ENCODE measurements at regions not wholly inside any gene's neighbourhood (a gene's known extent, or its start where the extent isn't known, plus 50 kb on each side); places are given as distances from the start of the nearest gene placed in this dataset.

- no peak overlapping the region for H3K27ac ChIP-seq
- intact Hi-C loops (cut with DNase I), result no loop called here
- peaks cover 0 to 9% (median 0%) of the 10 kb centered on the region in 11 donors for H3K9me3 ChIP-seq
- H3K4me1 ChIP-seq, result no peaks in the 10 kb centered on the region
- H3K4me3 ChIP-seq, result no peak overlapping the region
- H3K27me3 ChIP-seq, result peaks cover 0 to 22% (median 6%) of the 10 kb centered on the region in 7 donors
- no peak for TF ChIP-seq CTCF (IDR thresholded peaks at IDR 0.05)
- ATAC-seq, result no peak
- WGBS, 2 donors, result 78% methylated on average over 20 of the region's 20 CpGs
- DNase-seq, result no peak
- H3K36me3 ChIP-seq, result no peaks in the 10 kb centered on the region
Measured at GRCh38 chr10:131757285-131758058, 143.3 kb upstream of the PPP2R2D start.

GRCh38 chr10:131758062-131758938 is 142.5 kb upstream of the PPP2R2D start:
- Histone ChIP-seq H3K27ac (no peak overlapping the region), H3K36me3 (no peaks in the 10 kb centered on the region), H3K4me1 (no peaks in the 10 kb centered on the region), H3K9me3 (peaks cover 0 to 9% (median 0%) of the 10 kb centered on the region in 11 donors), H3K4me3 (no peak overlapping the region), H3K27me3 (peaks cover 0 to 28% (median 3%) of the 10 kb centered on the region in 7 donors)
- ATAC-seq (peak in 1 of 8 donors; percentile 22), DNase-seq (no peak)
- no peak for TF ChIP-seq CTCF (IDR thresholded peaks at IDR 0.05)
- 77 to 79% methylated on average over 18 of the region's 18 CpGs for WGBS, 2 donors
- intact Hi-C loops (cut with DNase I), result no loop called here

GRCh38 chr10:131758939-131759301 is 141.9 kb upstream of the PPP2R2D start:
- no peak overlapping the region for H3K4me3 ChIP-seq
- no peaks in the 10 kb centered on the region for H3K36me3 ChIP-seq
- peaks cover 0 to 29% (median 3%) of the 10 kb centered on the region in 7 donors for H3K27me3 ChIP-seq
- H3K27ac ChIP-seq, result no peak overlapping the region
- intact Hi-C loops (cut with DNase I), result no loop called here
- peaks cover 0 to 9% (median 0%) of the 10 kb centered on the region in 11 donors for H3K9me3 ChIP-seq
- TF ChIP-seq CTCF (IDR thresholded peaks at IDR 0.05), result no peak
- no peak for ATAC-seq
- DNase-seq, result no peak
- WGBS, 2 donors, result 73 to 78% methylated on average over 9 of the region's 9 CpGs
- H3K4me1 ChIP-seq, result no peaks in the 10 kb centered on the region

GRCh38 chr10:131759347-131759746 is 141.5 kb upstream of the PPP2R2D start:
- H3K27me3 ChIP-seq, result peaks cover 0 to 29% (median 3%) of the 10 kb centered on the region in 7 donors
- no peaks in the 10 kb centered on the region for H3K4me1 ChIP-seq
- no peaks in the 10 kb centered on the region for H3K36me3 ChIP-seq
- no peak overlapping the region for H3K4me3 ChIP-seq
- intact Hi-C loops (cut with DNase I), result no loop called here
- WGBS, 2 donors, result 89 to 90% methylated on average over 15 of the region's 15 CpGs
- TF ChIP-seq CTCF (IDR thresholded peaks at IDR 0.05), result no peak
- no peak for ATAC-seq
- H3K9me3 ChIP-seq, result peaks cover 0 to 9% (median 0%) of the 10 kb centered on the region in 11 donors
- H3K27ac ChIP-seq, result no peak overlapping the region
- no peak for DNase-seq

All from heart right ventricle (tissue), 16 donors.